ENCODE measurements at regions not wholly inside any gene's neighbourhood (a gene's known extent, or its start where the extent isn't known, plus 50 kb on each side); places are given as distances from the start of the nearest gene placed in this dataset.

- TF ChIP-seq CTCF (IDR thresholded peaks at IDR 0.05; ENCODE audit: poor library complexity) (no peak), EZH2 (IDR thresholded peaks at IDR 0.05; ENCODE audit: borderline replicate concordance) (no peak)
Measured at GRCh38 chr4:159043861-159044260, 59.0 kb upstream of the RAPGEF2 start.
